IPS DF 19.7 (cell line): ENCODE measurements at regions not wholly inside any gene's neighbourhood (a gene's known extent, or its start where the extent isn't known, plus 50 kb on each side); places are given as distances from the start of the nearest gene placed in this dataset.
"Not testable (repeated sequence)": the region's sequence is repeated elsewhere in the genome, so short reads cannot be mapped to it uniquely, and the experiment has no call there.

ENCODE experiments used
- DNase-seq: peaks from one replicate; pipeline ENCODE4 v3.0.0-alpha.2; 2013; ENCODE audit warnings: low read depth, low spot score

- DNase-seq: no peak
These were observed 396.3 kb downstream of the LIG4 start for GRCh38 chr13:107819071-107819470.

- DNase-seq: no peak
These were observed 397.6 kb downstream of the LIG4 start for GRCh38 chr13:107817647-107818287.

- no peak for DNase-seq
These were observed 403.3 kb downstream of the LIG4 start for GRCh38 chr13:107812014-107812412.

GRCh38 chr13:107811233-107812013 is 403.9 kb downstream of the LIG4 start:
- no peak for DNase-seq

GRCh38 chr13:107809125-107809524 is 406.2 kb downstream of the LIG4 start:
- no peak for DNase-seq

GRCh38 chr13:107808389-107808788 is 406.9 kb downstream of the LIG4 start:
- no peak for DNase-seq

GRCh38 chr13:107807306-107808073 is 407.8 kb downstream of the LIG4 start:
- no peak for DNase-seq

GRCh38 chr13:107806726-107807125 is 408.6 kb downstream of the LIG4 start:
- DNase-seq: no peak

GRCh38 chr13:107803822-107804495 is 411.4 kb downstream of the LIG4 start:
- DNase-seq: no peak

GRCh38 chr13:107801621-107802020 is 413.7 kb downstream of the LIG4 start:
- DNase-seq: no peak

GRCh38 chr13:107799001-107799400 is 416.3 kb downstream of the LIG4 start:
- no peak for DNase-seq

GRCh38 chr13:107790397-107790796 is 424.9 kb downstream of the LIG4 start:
- no peak for DNase-seq

- DNase-seq: no peak
These were observed 426.7 kb downstream of the LIG4 start for GRCh38 chr13:107788464-107789165.

- DNase-seq: not testable (repeated sequence)
These were observed 432.7 kb downstream of the LIG4 start for GRCh38 chr13:107782646-107783045.

- no peak for DNase-seq
These were observed 437.2 kb downstream of the LIG4 start for GRCh38 chr13:107778094-107778493.

GRCh38 chr13:107770541-107770940 is 444.8 kb downstream of the LIG4 start:
- no peak for DNase-seq

GRCh38 chr13:107767119-107767518 is 448.2 kb downstream of the LIG4 start:
- no peak for DNase-seq

- DNase-seq: no peak
These were observed 449.5 kb downstream of the LIG4 start for GRCh38 chr13:107765724-107766401.

- DNase-seq: no peak
These were observed 451.3 kb downstream of the LIG4 start for GRCh38 chr13:107764046-107764445.

- DNase-seq: no peak
These were observed 461.6 kb downstream of the LIG4 start for GRCh38 chr13:107753748-107754147.

- DNase-seq: no peak
These were observed 462.0 kb downstream of the LIG4 start for GRCh38 chr13:107753291-107753690.
